Natural killer cell treated with Interleukin-12 subunit alpha and Interleukin-12 subunit beta and Interleukin-15 and Interleukin-18, amount 100 ng/mL, for 72 hours (primary cell): ENCODE measurements at regions not wholly inside any gene's neighbourhood (a gene's known extent, or its start where the extent isn't known, plus 50 kb on each side); places are given as distances from the start of the nearest gene placed in this dataset.

Experiments
- ATAC-seq, 2 donors: fragments of 150-1000 bp; cut with Tn5 transposase in 1 of 2; sonication (Bioruptor Pico), chemical (Tn5 transposase) in 1 of 2; 2 replicates each; pipeline ENCODE4 v1.10.0; 2021
- DNase-seq: peaks from one replicate; pipeline ENCODE4 v3.0.0; 2022; ENCODE audit warnings: low spot score
- H3K27ac Mint-ChIP-seq, 2 donors: 1 replicate in 1 of 2; 2 replicates in 1 of 2; pipeline ENCODE4 v1.8.0; 2022; ENCODE audit warnings: mixed read lengths in 2 of 2, mild to moderate bottlenecking in 1 of 2, moderate library complexity in 1 of 2
- H3K27me3 Mint-ChIP-seq, 2 donors: 1 replicate in 1 of 2; 2 replicates in 1 of 2; pipeline ENCODE4 v1.8.0; 2022; ENCODE audit warnings: mixed read lengths in 2 of 2
- H3K36me3 Mint-ChIP-seq: one replicate; pipeline ENCODE4 v1.8.0; 2022; ENCODE audit warnings: mixed read lengths
- H3K4me1 Mint-ChIP-seq, 2 donors: 1 replicate in 1 of 2; 2 replicates in 1 of 2; pipeline ENCODE4 v1.8.0; 2022; ENCODE audit warnings: low read depth in 2 of 2, mixed read lengths in 2 of 2, mild to moderate bottlenecking in 1 of 2
- H3K4me3 Mint-ChIP-seq: one replicate; pipeline ENCODE4 v1.8.0; 2022; ENCODE audit warnings: mixed read lengths
- H3K9me3 Mint-ChIP-seq: 2 replicates; pipeline ENCODE4 v1.8.0; 2022; ENCODE audit warnings: mixed read lengths

- no peak for ATAC-seq
- no peaks in the 10 kb centered on the region for H3K9me3 Mint-ChIP-seq
- H3K4me1 Mint-ChIP-seq, result peaks cover 69 to 74% of the 10 kb centered on the region in 2 donors
- peak overlapping the region; percentile 61 for H3K4me3 Mint-ChIP-seq
- DNase-seq, result no peak
- H3K27ac Mint-ChIP-seq, result peak overlapping the region; percentile 85 to 87
- no peaks in the 10 kb centered on the region for H3K27me3 Mint-ChIP-seq
- H3K36me3 Mint-ChIP-seq, result peaks cover 11% of the 10 kb centered on the region
Measured at GRCh38 chr5:68371607-68372006, 156.1 kb downstream of the PIK3R1 start.

- DNase-seq (no peak), ATAC-seq (no peak)
- Mint-ChIP-seq H3K36me3 (peaks cover 11% of the 10 kb centered on the region), H3K9me3 (no peaks in the 10 kb centered on the region), H3K27me3 (no peaks in the 10 kb centered on the region), H3K4me3 (peak overlapping the region; percentile 61), H3K27ac (peak overlapping the region; percentile 85 to 87), H3K4me1 (peaks cover 69 to 72% of the 10 kb centered on the region in 2 donors)
Measured at GRCh38 chr5:68372161-68372560, 156.6 kb downstream of the PIK3R1 start.

GRCh38 chr5:68373050-68373449 lies 157.5 kb downstream of the PIK3R1 start:
- ATAC-seq (no peak), DNase-seq (no peak)
- peaks cover 11% of the 10 kb centered on the region for H3K36me3 Mint-ChIP-seq
- no peaks in the 10 kb centered on the region for H3K27me3 Mint-ChIP-seq
- H3K4me1 Mint-ChIP-seq, result peaks cover 70 to 72% of the 10 kb centered on the region in 2 donors
- H3K4me3 Mint-ChIP-seq, result no peak overlapping the region
- H3K9me3 Mint-ChIP-seq, result no peaks in the 10 kb centered on the region
- H3K27ac Mint-ChIP-seq, result peak overlapping the region; percentile 85 to 87

- DNase-seq, result no peak
- peak overlapping the region in 1 of 2 donors; percentile 8 for H3K27ac Mint-ChIP-seq
- H3K4me1 Mint-ChIP-seq, result peaks cover 72 to 73% of the 10 kb centered on the region in 2 donors
- H3K9me3 Mint-ChIP-seq, result no peaks in the 10 kb centered on the region
- no peak overlapping the region for H3K4me3 Mint-ChIP-seq
- no peak for ATAC-seq
- H3K27me3 Mint-ChIP-seq, result no peaks in the 10 kb centered on the region
- H3K36me3 Mint-ChIP-seq, result peaks cover 11% of the 10 kb centered on the region
Measured at GRCh38 chr5:68374796-68375518, 159.4 kb downstream of the PIK3R1 start.

GRCh38 chr5:68375540-68375939 lies 160.0 kb downstream of the PIK3R1 start:
- no peak for DNase-seq
- Mint-ChIP-seq H3K4me3 (no peak overlapping the region), H3K9me3 (no peaks in the 10 kb centered on the region), H3K36me3 (peaks cover 11% of the 10 kb centered on the region), H3K27ac (no peak overlapping the region), H3K27me3 (no peaks in the 10 kb centered on the region), H3K4me1 (peaks cover 73% of the 10 kb centered on the region in 2 donors)
- ATAC-seq, result no peak

- ATAC-seq (no peak), DNase-seq (no peak)
- Mint-ChIP-seq H3K4me1 (peaks cover 70 to 72% of the 10 kb centered on the region in 2 donors), H3K9me3 (no peaks in the 10 kb centered on the region), H3K4me3 (no peak overlapping the region), H3K36me3 (peaks cover 9% of the 10 kb centered on the region), H3K27me3 (no peaks in the 10 kb centered on the region), H3K27ac (peak overlapping the region in 1 of 2 donors; percentile 99)
Measured at GRCh38 chr5:68376935-68377334, 161.4 kb downstream of the PIK3R1 start.

GRCh38 chr5:68377733-68378132 lies 162.2 kb downstream of the PIK3R1 start:
- no peak for ATAC-seq
- H3K4me3 Mint-ChIP-seq, result peak overlapping the region; percentile 58
- peaks cover 3% of the 10 kb centered on the region for H3K9me3 Mint-ChIP-seq
- no peak for DNase-seq
- H3K4me1 Mint-ChIP-seq, result peaks cover 71 to 72% of the 10 kb centered on the region in 2 donors
- H3K27me3 Mint-ChIP-seq, result no peaks in the 10 kb centered on the region
- peak overlapping the region; percentile 65 to 99 for H3K27ac Mint-ChIP-seq
- peaks cover 10% of the 10 kb centered on the region for H3K36me3 Mint-ChIP-seq

GRCh38 chr5:68378204-68378820 lies 162.8 kb downstream of the PIK3R1 start:
- no peak for DNase-seq
- H3K4me3 Mint-ChIP-seq, result peak overlapping the region; percentile 58
- peaks cover 71 to 72% of the 10 kb centered on the region in 2 donors for H3K4me1 Mint-ChIP-seq

GRCh38 chr5:68379275-68380036 lies 163.9 kb downstream of the PIK3R1 start:
- no peak overlapping the region for H3K4me3 Mint-ChIP-seq
- peaks cover 6% of the 10 kb centered on the region for H3K9me3 Mint-ChIP-seq
- ATAC-seq (no peak), DNase-seq (no peak)
- H3K4me1 Mint-ChIP-seq, result peaks cover 76 to 82% of the 10 kb centered on the region in 2 donors
- no peaks in the 10 kb centered on the region for H3K27me3 Mint-ChIP-seq
- H3K27ac Mint-ChIP-seq, result peak overlapping the region; percentile 65 to 99
- H3K36me3 Mint-ChIP-seq, result peaks cover 10% of the 10 kb centered on the region

More at GRCh38 chr5:68378204-68378820, 162.8 kb downstream of the PIK3R1 start:
- Mint-ChIP-seq H3K27ac (peak overlapping the region; percentile 65 to 99), H3K9me3 (peaks cover 3% of the 10 kb centered on the region), H3K36me3 (peaks cover 8% of the 10 kb centered on the region), H3K27me3 (no peaks in the 10 kb centered on the region)
- peak; percentile 84 to 87 for ATAC-seq

GRCh38 chr5:68380078-68380477 lies 164.5 kb downstream of the PIK3R1 start:
- ATAC-seq, result no peak
- DNase-seq, result no peak
- Mint-ChIP-seq H3K27ac (peak overlapping the region; percentile 15 to 99), H3K9me3 (peaks cover 9% of the 10 kb centered on the region), H3K27me3 (no peaks in the 10 kb centered on the region), H3K36me3 (peaks cover 14% of the 10 kb centered on the region), H3K4me3 (no peak overlapping the region), H3K4me1 (peaks cover 80 to 85% of the 10 kb centered on the region in 2 donors)

- Mint-ChIP-seq H3K4me1 (peaks cover 75 to 85% of the 10 kb centered on the region in 2 donors), H3K9me3 (peaks cover 11% of the 10 kb centered on the region), H3K36me3 (peaks cover 14% of the 10 kb centered on the region), H3K27me3 (no peaks in the 10 kb centered on the region), H3K4me3 (peak overlapping the region; percentile 90), H3K27ac (peak overlapping the region; percentile 98 to 99)
- DNase-seq (no peak), ATAC-seq (peak in 1 of 2 donors; percentile 45)
Measured at GRCh38 chr5:68381060-68381459, 165.5 kb downstream of the PIK3R1 start.

- no peak for DNase-seq
- Mint-ChIP-seq H3K4me3 (peak overlapping the region; percentile 90), H3K27ac (peak overlapping the region; percentile 98 to 99), H3K9me3 (peaks cover 11% of the 10 kb centered on the region), H3K4me1 (peaks cover 75 to 83% of the 10 kb centered on the region in 2 donors), H3K27me3 (no peaks in the 10 kb centered on the region), H3K36me3 (peaks cover 14% of the 10 kb centered on the region)
- peak in 1 of 2 donors; percentile 59 for ATAC-seq
Measured at GRCh38 chr5:68381909-68382308, 166.4 kb downstream of the PIK3R1 start.

GRCh38 chr5:68382640-68383039 lies 167.1 kb downstream of the PIK3R1 start:
- H3K27me3 Mint-ChIP-seq, result no peaks in the 10 kb centered on the region
- peaks cover 11% of the 10 kb centered on the region for H3K9me3 Mint-ChIP-seq

More at GRCh38 chr5:68382640-68383039, 167.1 kb downstream of the PIK3R1 start:
- peak overlapping the region; percentile 90 for H3K4me3 Mint-ChIP-seq
- peak overlapping the region; percentile 98 to 99 for H3K27ac Mint-ChIP-seq
- H3K36me3 Mint-ChIP-seq, result peaks cover 14% of the 10 kb centered on the region
- DNase-seq, result no peak
- ATAC-seq, result peak; percentile 69 to 73
- peaks cover 72 to 80% of the 10 kb centered on the region in 2 donors for H3K4me1 Mint-ChIP-seq
